ENCODE measurements at regions not wholly inside any gene's neighbourhood (a gene's known extent, or its start where the extent isn't known, plus 50 kb on each side); places are given as distances from the start of the nearest gene placed in this dataset.
"Not testable (repeated sequence)": the region's sequence is repeated elsewhere in the genome, so short reads cannot be mapped to it uniquely, and the experiment has no call there.

GRCh38 chr11:42778193-42778592, 533.6 kb upstream of the API5 start:
- Mint-ChIP-seq H3K27me3 (no peaks in the 10 kb centered on the region), H3K27ac (no peak overlapping the region), H3K9me3 (peaks cover 3% of the 10 kb centered on the region), H3K36me3 (ENCODE audit: low read depth) (no peaks in the 10 kb centered on the region), H3K4me1 (no peaks in the 10 kb centered on the region), H3K4me3 (no peak overlapping the region)
- no peak for ATAC-seq (replicated peaks)

- peaks cover 3% of the 10 kb centered on the region for H3K9me3 Mint-ChIP-seq
These were observed 532.2 kb upstream of the API5 start for GRCh38 chr11:42779555-42779954.

GRCh38 chr11:42786981-42787380, 524.8 kb upstream of the API5 start:
- Mint-ChIP-seq H3K4me1 (no peaks in the 10 kb centered on the region), H3K36me3 (ENCODE audit: low read depth) (no peaks in the 10 kb centered on the region), H3K4me3 (no peak overlapping the region), H3K9me3 (peaks cover 8% of the 10 kb centered on the region), H3K27ac (no peak overlapping the region), H3K27me3 (no peaks in the 10 kb centered on the region)
- no peak for ATAC-seq (replicated peaks)

More at GRCh38 chr11:42779555-42779954, 532.2 kb upstream of the API5 start:
- Mint-ChIP-seq H3K4me1 (no peaks in the 10 kb centered on the region), H3K4me3 (no peak overlapping the region), H3K27me3 (no peaks in the 10 kb centered on the region), H3K27ac (no peak overlapping the region), H3K36me3 (ENCODE audit: low read depth) (no peaks in the 10 kb centered on the region)
- ATAC-seq (replicated peaks), result no peak

- not testable (repeated sequence) for H3K9me3 Mint-ChIP-seq; H3K27me3 Mint-ChIP-seq; ATAC-seq (replicated peaks)
These were observed 516.3 kb upstream of the API5 start for GRCh38 chr11:42795483-42795882.

GRCh38 chr11:42800041-42800440, 511.8 kb upstream of the API5 start:
- ATAC-seq (replicated peaks), result no peak
- no peak overlapping the region for H3K27ac Mint-ChIP-seq
- no peaks in the 10 kb centered on the region for H3K4me1 Mint-ChIP-seq
- no peaks in the 10 kb centered on the region for H3K27me3 Mint-ChIP-seq
- no peak overlapping the region for H3K4me3 Mint-ChIP-seq
- H3K9me3 Mint-ChIP-seq, result peaks cover 7% of the 10 kb centered on the region
- no peaks in the 10 kb centered on the region for H3K36me3 Mint-ChIP-seq (ENCODE audit: low read depth)

More at GRCh38 chr11:42795483-42795882, 516.3 kb upstream of the API5 start:
- not testable (repeated sequence) for H3K27ac Mint-ChIP-seq; H3K4me3 Mint-ChIP-seq; H3K4me1 Mint-ChIP-seq; H3K36me3 Mint-ChIP-seq (ENCODE audit: low read depth)

- no peaks in the 10 kb centered on the region for H3K27me3 Mint-ChIP-seq
- ATAC-seq (replicated peaks), result no peak
- H3K4me1 Mint-ChIP-seq, result no peaks in the 10 kb centered on the region
- no peak overlapping the region for H3K27ac Mint-ChIP-seq
- peaks cover 9% of the 10 kb centered on the region for H3K9me3 Mint-ChIP-seq
- no peaks in the 10 kb centered on the region for H3K36me3 Mint-ChIP-seq (ENCODE audit: low read depth)
- H3K4me3 Mint-ChIP-seq, result no peak overlapping the region
These were observed 509.4 kb upstream of the API5 start for GRCh38 chr11:42802201-42802899.

GRCh38 chr11:42806191-42806590, 505.6 kb upstream of the API5 start:
- peaks cover 6% of the 10 kb centered on the region for H3K9me3 Mint-ChIP-seq
- H3K27ac Mint-ChIP-seq, result no peak overlapping the region
- H3K27me3 Mint-ChIP-seq, result no peaks in the 10 kb centered on the region
- H3K4me3 Mint-ChIP-seq, result no peak overlapping the region
- H3K36me3 Mint-ChIP-seq (ENCODE audit: low read depth), result no peaks in the 10 kb centered on the region
- ATAC-seq (replicated peaks), result no peak
- H3K4me1 Mint-ChIP-seq, result no peaks in the 10 kb centered on the region

- Mint-ChIP-seq H3K27ac (no peak overlapping the region), H3K4me1 (no peaks in the 10 kb centered on the region), H3K4me3 (no peak overlapping the region), H3K36me3 (ENCODE audit: low read depth) (no peaks in the 10 kb centered on the region), H3K27me3 (no peaks in the 10 kb centered on the region), H3K9me3 (peaks cover 7% of the 10 kb centered on the region)
- ATAC-seq (replicated peaks), result no peak
These were observed 499.4 kb upstream of the API5 start for GRCh38 chr11:42812361-42812760.

- Mint-ChIP-seq H3K27ac (no peak overlapping the region), H3K4me3 (no peak overlapping the region), H3K9me3 (peaks cover 11% of the 10 kb centered on the region), H3K36me3 (ENCODE audit: low read depth) (no peaks in the 10 kb centered on the region), H3K4me1 (no peaks in the 10 kb centered on the region), H3K27me3 (no peaks in the 10 kb centered on the region)
- no peak for ATAC-seq (replicated peaks)
These were observed 498.8 kb upstream of the API5 start for GRCh38 chr11:42812960-42813359.

GRCh38 chr11:42816471-42816870, 495.3 kb upstream of the API5 start:
- no peak overlapping the region for H3K27ac Mint-ChIP-seq
- no peaks in the 10 kb centered on the region for H3K4me1 Mint-ChIP-seq
- no peak overlapping the region for H3K4me3 Mint-ChIP-seq
- H3K36me3 Mint-ChIP-seq (ENCODE audit: low read depth), result no peaks in the 10 kb centered on the region
- no peak for ATAC-seq (replicated peaks)
- peaks cover 8% of the 10 kb centered on the region for H3K9me3 Mint-ChIP-seq
- H3K27me3 Mint-ChIP-seq, result no peaks in the 10 kb centered on the region

- Mint-ChIP-seq H3K4me1 (no peaks in the 10 kb centered on the region), H3K27ac (no peak overlapping the region), H3K9me3 (peaks cover 5% of the 10 kb centered on the region), H3K27me3 (no peaks in the 10 kb centered on the region), H3K4me3 (no peak overlapping the region), H3K36me3 (ENCODE audit: low read depth) (no peaks in the 10 kb centered on the region)
- no peak for ATAC-seq (replicated peaks)
These were observed 492.7 kb upstream of the API5 start for GRCh38 chr11:42819126-42819525.

- not testable (repeated sequence) for H3K4me1 Mint-ChIP-seq; H3K4me3 Mint-ChIP-seq; H3K27ac Mint-ChIP-seq; H3K27me3 Mint-ChIP-seq; H3K36me3 Mint-ChIP-seq (ENCODE audit: low read depth); H3K9me3 Mint-ChIP-seq; ATAC-seq (replicated peaks)
These were observed 489.6 kb upstream of the API5 start for GRCh38 chr11:42822188-42822587.

- Mint-ChIP-seq H3K4me3 (no peak overlapping the region), H3K27ac (no peak overlapping the region), H3K9me3 (no peaks in the 10 kb centered on the region), H3K4me1 (no peaks in the 10 kb centered on the region), H3K27me3 (no peaks in the 10 kb centered on the region), H3K36me3 (ENCODE audit: low read depth) (no peaks in the 10 kb centered on the region)
- no peak for ATAC-seq (replicated peaks)
These were observed 488.2 kb upstream of the API5 start for GRCh38 chr11:42823546-42823945.

GRCh38 chr11:42824067-42824466, 487.7 kb upstream of the API5 start:
- no peaks in the 10 kb centered on the region for H3K36me3 Mint-ChIP-seq (ENCODE audit: low read depth)
- H3K4me3 Mint-ChIP-seq, result no peak overlapping the region
- no peaks in the 10 kb centered on the region for H3K4me1 Mint-ChIP-seq
- H3K9me3 Mint-ChIP-seq, result peaks cover 2% of the 10 kb centered on the region
- ATAC-seq (replicated peaks), result no peak
- H3K27ac Mint-ChIP-seq, result no peak overlapping the region
- H3K27me3 Mint-ChIP-seq, result no peaks in the 10 kb centered on the region

- H3K4me1 Mint-ChIP-seq, result no peaks in the 10 kb centered on the region
- no peak overlapping the region for H3K27ac Mint-ChIP-seq
- H3K27me3 Mint-ChIP-seq, result no peaks in the 10 kb centered on the region
- H3K4me3 Mint-ChIP-seq, result no peak overlapping the region
- H3K36me3 Mint-ChIP-seq (ENCODE audit: low read depth), result no peaks in the 10 kb centered on the region
- peaks cover 4% of the 10 kb centered on the region for H3K9me3 Mint-ChIP-seq
- no peak for ATAC-seq (replicated peaks)
These were observed 486.2 kb upstream of the API5 start for GRCh38 chr11:42825598-42825997.

- Mint-ChIP-seq H3K27ac (no peak overlapping the region), H3K9me3 (peaks cover 4% of the 10 kb centered on the region), H3K27me3 (no peaks in the 10 kb centered on the region), H3K36me3 (ENCODE audit: low read depth) (no peaks in the 10 kb centered on the region), H3K4me1 (no peaks in the 10 kb centered on the region), H3K4me3 (no peak overlapping the region)
- no peak for ATAC-seq (replicated peaks)
These were observed 484.0 kb upstream of the API5 start for GRCh38 chr11:42827845-42828244.

All from activated T-helper 17 cell treated with anti-CD3 and anti-CD28 coated beads, Interleukin-2, amount 50 U/mL, for 72 hours (primary cell).